Gastroesophageal sphincter (tissue), 4 donors: ENCODE measurements at regions not wholly inside any gene's neighbourhood (a gene's known extent, or its start where the extent isn't known, plus 50 kb on each side); places are given as distances from the start of the nearest gene placed in this dataset.

Experiments used
- ATAC-seq: fragments of 150-250 bp; one replicate; pipeline ENCODE4 v1.9.1; 2016; ENCODE audit warnings: mild to moderate bottlenecking, moderate library complexity
- H3K27ac ChIP-seq, 4 donors: fragments of 200-600 bp; sonication (generic) in 3 of 4; 1 replicate in 3 of 4; 2 replicates in 1 of 4; pipeline ENCODE4 v1.5.1; 2016 to 2019
- H3K27me3 ChIP-seq: fragments of 200-600 bp; sonication (generic); one replicate; pipeline ENCODE4 v1.5.1; 2019
- H3K36me3 ChIP-seq, 2 donors: fragments of 200-600 bp; sonication (generic); one replicate each; pipeline ENCODE4 v1.5.1; 2019; ENCODE audit warnings: control low read depth in 1 of 2
- H3K4me1 ChIP-seq, 3 donors: fragments of 200-600 bp; sonication (generic); 1 replicate in 2 of 3; 2 replicates in 1 of 3; pipeline ENCODE4 v1.5.1; 2016 to 2019; ENCODE audit warnings: control low read depth in 2 of 3
- H3K4me3 ChIP-seq, 2 donors: fragments of 200-600 bp; sonication (generic); one replicate each; pipeline ENCODE4 v1.5.1; 2019; ENCODE audit warnings: mild to moderate bottlenecking in 1 of 2, moderate library complexity in 1 of 2
- H3K9me3 ChIP-seq, 3 donors: fragments of 200-600 bp; sonication (generic); one replicate each; pipeline ENCODE4 v1.5.1; 2017 to 2019; ENCODE audit warnings: control low read depth in 2 of 3
- EP300 ChIP-seq: sonication (generic); formaldehyde crosslinking; IDR thresholded peaks from one replicate; pipeline ENCODE4 v1.6.1; 2017; ENCODE audit warnings: antibody characterized with exemption, mild to moderate bottlenecking
- POLR2A ChIP-seq, 2 donors: fragments of 450-650 bp; IDR thresholded peaks; one replicate each; pipeline ENCODE4 v1.6.1; 2017; ENCODE audit warnings: antibody characterized with exemption in 2 of 2, mild to moderate bottlenecking in 2 of 2, moderate library complexity in 1 of 2
- POLR2AphosphoS5 ChIP-seq: sonication (generic); formaldehyde crosslinking; IDR thresholded peaks from one replicate; pipeline ENCODE4 v1.6.1; 2017; ENCODE audit warnings: antibody characterized with exemption
- WGBS, 2 donors: methylation state at CpG; one replicate each; pipeline ENCODE4 v1.1.5; 2018; ENCODE audit warnings: low coverage in 1 of 2; 5-methylcytosine and 5-hydroxymethylcytosine counted together
- TF ChIP-seq, protein P1 (sequence below), 4 experiments: fragments of 200-600 bp in 2 of 4; fragments of 450-650 bp in 2 of 4; sonication (generic) in 1 of 4; IDR thresholded peaks; one replicate each; pipeline ENCODE4 v1.5.1; 2017 to 2019; ENCODE audit warnings: antibody characterized with exemption in 4 of 4, mild to moderate bottlenecking in 2 of 4, moderate library complexity in 2 of 4

DNA sequence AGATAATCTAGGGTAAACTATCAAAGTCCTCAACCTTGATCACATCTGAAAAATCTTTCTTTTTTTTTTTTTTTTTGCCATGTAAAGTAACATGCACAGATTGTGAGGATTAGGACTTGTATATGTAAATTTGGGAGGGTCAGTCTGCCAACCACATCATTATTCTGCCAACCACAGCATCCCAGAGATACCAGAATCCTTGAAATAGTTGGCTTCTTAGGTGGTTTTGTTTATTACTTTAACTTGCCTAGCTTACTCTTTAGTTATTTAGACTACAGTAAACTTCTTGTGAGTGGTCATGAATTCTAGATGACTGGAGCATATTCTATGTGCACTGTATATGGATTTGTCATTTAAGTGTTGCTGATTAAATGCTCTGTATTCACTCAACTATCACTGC, 242.1 kb upstream of the RBMS1 start:
- no peaks in the 10 kb centered on the region for H3K36me3 ChIP-seq
- TF ChIP-seq, protein P1, sequence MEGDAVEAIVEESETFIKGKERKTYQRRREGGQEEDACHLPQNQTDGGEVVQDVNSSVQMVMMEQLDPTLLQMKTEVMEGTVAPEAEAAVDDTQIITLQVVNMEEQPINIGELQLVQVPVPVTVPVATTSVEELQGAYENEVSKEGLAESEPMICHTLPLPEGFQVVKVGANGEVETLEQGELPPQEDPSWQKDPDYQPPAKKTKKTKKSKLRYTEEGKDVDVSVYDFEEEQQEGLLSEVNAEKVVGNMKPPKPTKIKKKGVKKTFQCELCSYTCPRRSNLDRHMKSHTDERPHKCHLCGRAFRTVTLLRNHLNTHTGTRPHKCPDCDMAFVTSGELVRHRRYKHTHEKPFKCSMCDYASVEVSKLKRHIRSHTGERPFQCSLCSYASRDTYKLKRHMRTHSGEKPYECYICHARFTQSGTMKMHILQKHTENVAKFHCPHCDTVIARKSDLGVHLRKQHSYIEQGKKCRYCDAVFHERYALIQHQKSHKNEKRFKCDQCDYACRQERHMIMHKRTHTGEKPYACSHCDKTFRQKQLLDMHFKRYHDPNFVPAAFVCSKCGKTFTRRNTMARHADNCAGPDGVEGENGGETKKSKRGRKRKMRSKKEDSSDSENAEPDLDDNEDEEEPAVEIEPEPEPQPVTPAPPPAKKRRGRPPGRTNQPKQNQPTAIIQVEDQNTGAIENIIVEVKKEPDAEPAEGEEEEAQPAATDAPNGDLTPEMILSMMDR (IDR thresholded peaks at IDR 0.05): no peak
- TF ChIP-seq POLR2A (IDR thresholded peaks at IDR 0.05): no peak
- TF ChIP-seq POLR2AphosphoS5: no peak
- TF ChIP-seq EP300: no peak
- no peaks in the 10 kb centered on the region for H3K27me3 ChIP-seq
- no peaks in the 10 kb centered on the region for H3K4me1 ChIP-seq
- H3K9me3 ChIP-seq: no peaks in the 10 kb centered on the region
- no peak for ATAC-seq
- H3K4me3 ChIP-seq: no peak overlapping the region
- H3K27ac ChIP-seq: no peak overlapping the region

DNA sequence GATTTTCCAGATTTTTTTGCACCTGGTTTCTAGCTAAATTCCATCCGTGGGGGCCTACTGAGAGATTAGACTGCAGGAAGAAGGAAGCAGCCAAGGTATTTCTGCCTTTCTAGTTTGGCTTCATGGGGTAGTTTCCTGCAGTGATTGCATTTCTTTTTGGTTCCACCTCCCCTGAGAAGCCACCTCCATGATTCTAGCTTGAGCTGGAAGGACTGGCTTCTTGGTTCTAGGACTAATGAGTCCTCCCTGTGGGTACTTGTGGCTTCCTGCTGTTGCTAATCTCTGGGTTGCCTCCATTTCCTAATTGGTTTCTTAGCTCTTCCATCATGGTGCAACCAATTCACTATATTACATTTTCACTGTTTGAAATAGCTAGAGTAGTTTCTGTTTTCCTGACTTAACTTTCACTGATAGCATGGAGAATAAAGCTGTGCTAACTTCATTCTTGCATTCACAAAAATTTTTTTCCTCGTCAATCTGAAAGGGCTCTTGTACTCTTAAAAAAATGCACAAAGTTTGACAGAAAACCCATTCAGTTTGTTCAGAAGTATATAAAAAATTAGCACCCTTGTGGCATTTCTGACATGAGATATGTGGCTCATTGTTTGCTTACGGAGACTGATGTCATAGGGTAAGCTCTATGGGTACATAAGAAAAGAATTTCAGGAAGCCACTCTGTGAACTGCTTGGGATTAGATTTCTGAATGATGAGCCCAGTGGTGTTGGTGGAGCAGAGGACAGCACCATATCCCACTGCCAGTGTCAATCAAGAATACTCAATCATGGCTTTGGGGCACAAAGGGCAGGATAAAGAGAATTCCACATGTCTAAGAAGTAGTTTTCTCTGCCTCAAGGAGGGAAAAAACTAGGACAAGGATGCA, 242.8 kb upstream of the RBMS1 start:
- WGBS, 2 donors: 69 to 76% methylated on average over 3 of the region's 3 CpGs

GRCh38 chr2:160737247-160737646, 243.6 kb upstream of the RBMS1 start:
- TF ChIP-seq POLR2A (IDR thresholded peaks at IDR 0.05) (no peak), POLR2AphosphoS5 (no peak), EP300 (no peak)
- TF ChIP-seq, protein P1 (IDR thresholded peaks at IDR 0.05): no peak
- H3K4me1 ChIP-seq: no peaks in the 10 kb centered on the region
- no peaks in the 10 kb centered on the region for H3K36me3 ChIP-seq
- no peaks in the 10 kb centered on the region for H3K9me3 ChIP-seq
- ATAC-seq: no peak
- H3K27ac ChIP-seq: no peak overlapping the region
- WGBS, 2 donors: 53 to 59% methylated on average over 4 of the region's 4 CpGs
- no peaks in the 10 kb centered on the region for H3K27me3 ChIP-seq
- H3K4me3 ChIP-seq: no peak overlapping the region

More for the DNA sequence above, 242.8 kb upstream of the RBMS1 start:
- TF ChIP-seq POLR2AphosphoS5 (no peak), POLR2A (IDR thresholded peaks at IDR 0.05) (no peak), EP300 (no peak)
- TF ChIP-seq, protein P1 (IDR thresholded peaks at IDR 0.05): no peak
- Histone ChIP-seq H3K4me3 (no peak overlapping the region), H3K27ac (no peak overlapping the region), H3K4me1 (no peaks in the 10 kb centered on the region), H3K27me3 (no peaks in the 10 kb centered on the region), H3K9me3 (no peaks in the 10 kb centered on the region), H3K36me3 (no peaks in the 10 kb centered on the region)
- no peak for ATAC-seq

- H3K9me3 ChIP-seq: no peaks in the 10 kb centered on the region
- no peaks in the 10 kb centered on the region for H3K4me1 ChIP-seq
- H3K36me3 ChIP-seq: no peaks in the 10 kb centered on the region
- H3K4me3 ChIP-seq: no peak overlapping the region
- ATAC-seq: no peak
- no peak for TF ChIP-seq EP300
- H3K27me3 ChIP-seq: no peaks in the 10 kb centered on the region
- H3K27ac ChIP-seq: no peak overlapping the region
Measured at GRCh38 chr2:160741271-160741670, 247.7 kb upstream of the RBMS1 start.

DNA sequence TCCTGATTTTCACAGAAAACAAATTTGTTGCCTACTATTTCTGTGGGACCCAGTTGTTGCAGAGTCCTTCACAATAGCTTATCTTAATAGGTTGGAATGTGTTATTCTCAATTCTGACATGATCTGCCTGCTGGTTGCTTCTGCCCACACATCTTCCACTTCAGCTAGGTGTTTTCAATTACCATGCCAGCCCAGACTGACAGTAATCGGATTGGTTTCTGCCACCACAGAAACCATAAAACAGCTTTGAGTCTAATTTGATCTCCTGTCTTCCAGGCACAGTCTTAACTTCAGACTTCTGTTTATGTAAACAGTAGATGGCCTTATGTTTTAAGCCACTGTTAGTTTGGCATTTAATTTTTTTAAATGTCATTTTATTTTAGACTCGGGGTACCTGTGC, 248.2 kb upstream of the RBMS1 start:
- WGBS, 2 donors: 78 to 86% methylated on average over 1 to 2 of the region's 2 CpGs

More for the DNA sequence above, 248.2 kb upstream of the RBMS1 start:
- ATAC-seq: no peak
- Histone ChIP-seq H3K9me3 (no peaks in the 10 kb centered on the region), H3K27ac (no peak overlapping the region), H3K4me1 (no peaks in the 10 kb centered on the region), H3K27me3 (no peaks in the 10 kb centered on the region), H3K36me3 (no peaks in the 10 kb centered on the region), H3K4me3 (no peak overlapping the region)
- TF ChIP-seq POLR2AphosphoS5 (no peak), EP300 (no peak), POLR2A (IDR thresholded peaks at IDR 0.05) (no peak)
- TF ChIP-seq, protein P1 (IDR thresholded peaks at IDR 0.05): no peak
